Chondrocyte (in vitro differentiated cells): ENCODE measurements at regions not wholly inside any gene's neighbourhood (a gene's known extent, or its start where the extent isn't known, plus 50 kb on each side); places are given as distances from the start of the nearest gene placed in this dataset.

Source experiments
- DNase-seq: peaks from one replicate; pipeline ENCODE4 v3.0.0; 2021; ENCODE audit warnings: mixed read lengths, low spot score
- H3K27ac Mint-ChIP-seq: one replicate; pipeline ENCODE4 v1.8.0; 2021; ENCODE audit warnings: mild to moderate bottlenecking, moderate library complexity, mixed read lengths; ENCODE audit not compliant: unreplicated experiment
- H3K27me3 Mint-ChIP-seq: 2 replicates; pipeline ENCODE4 v1.8.0; 2021; ENCODE audit warnings: low read depth, mixed read lengths
- H3K36me3 Mint-ChIP-seq: 2 replicates; pipeline ENCODE4 v1.8.0; 2021; ENCODE audit warnings: low read depth, mixed read lengths
- H3K4me1 Mint-ChIP-seq: 2 replicates; pipeline ENCODE4 v1.8.0; 2021; ENCODE audit warnings: low read depth, mild to moderate bottlenecking, mixed read lengths
- H3K4me3 Mint-ChIP-seq: one replicate; pipeline ENCODE4 v1.8.0; 2021; ENCODE audit warnings: mild to moderate bottlenecking, moderate library complexity, mixed read lengths; ENCODE audit not compliant: unreplicated experiment
- H3K9me3 Mint-ChIP-seq: 2 replicates; pipeline ENCODE4 v1.8.0; 2021; ENCODE audit warnings: low read depth, mixed read lengths
- TF ChIP-seq, protein P1 (sequence below): fragments of 200-600 bp; sonication (generic); IDR thresholded peaks from 2 replicates; pipeline ENCODE4 v1.5.0; 2021; ENCODE audit warnings: antibody characterized with exemption, mild to moderate bottlenecking, moderate library complexity

- Mint-ChIP-seq H3K27ac (no peak overlapping the region), H3K36me3 (no peaks in the 10 kb centered on the region), H3K4me1 (no peaks in the 10 kb centered on the region), H3K9me3 (no peaks in the 10 kb centered on the region), H3K4me3 (no peak overlapping the region), H3K27me3 (peaks cover 14% of the 10 kb centered on the region)
- DNase-seq: no peak
- TF ChIP-seq, protein P1, sequence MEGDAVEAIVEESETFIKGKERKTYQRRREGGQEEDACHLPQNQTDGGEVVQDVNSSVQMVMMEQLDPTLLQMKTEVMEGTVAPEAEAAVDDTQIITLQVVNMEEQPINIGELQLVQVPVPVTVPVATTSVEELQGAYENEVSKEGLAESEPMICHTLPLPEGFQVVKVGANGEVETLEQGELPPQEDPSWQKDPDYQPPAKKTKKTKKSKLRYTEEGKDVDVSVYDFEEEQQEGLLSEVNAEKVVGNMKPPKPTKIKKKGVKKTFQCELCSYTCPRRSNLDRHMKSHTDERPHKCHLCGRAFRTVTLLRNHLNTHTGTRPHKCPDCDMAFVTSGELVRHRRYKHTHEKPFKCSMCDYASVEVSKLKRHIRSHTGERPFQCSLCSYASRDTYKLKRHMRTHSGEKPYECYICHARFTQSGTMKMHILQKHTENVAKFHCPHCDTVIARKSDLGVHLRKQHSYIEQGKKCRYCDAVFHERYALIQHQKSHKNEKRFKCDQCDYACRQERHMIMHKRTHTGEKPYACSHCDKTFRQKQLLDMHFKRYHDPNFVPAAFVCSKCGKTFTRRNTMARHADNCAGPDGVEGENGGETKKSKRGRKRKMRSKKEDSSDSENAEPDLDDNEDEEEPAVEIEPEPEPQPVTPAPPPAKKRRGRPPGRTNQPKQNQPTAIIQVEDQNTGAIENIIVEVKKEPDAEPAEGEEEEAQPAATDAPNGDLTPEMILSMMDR: no peak
Measured at GRCh38 chr10:131758062-131758938, 142.5 kb upstream of the PPP2R2D start.

- Mint-ChIP-seq H3K9me3 (no peaks in the 10 kb centered on the region), H3K36me3 (no peaks in the 10 kb centered on the region), H3K4me1 (no peaks in the 10 kb centered on the region), H3K4me3 (no peak overlapping the region), H3K27me3 (peaks cover 16% of the 10 kb centered on the region), H3K27ac (no peak overlapping the region)
- no peak for DNase-seq
- TF ChIP-seq, protein P1: no peak
Measured at GRCh38 chr10:131758939-131759301, 141.9 kb upstream of the PPP2R2D start.

DNA sequence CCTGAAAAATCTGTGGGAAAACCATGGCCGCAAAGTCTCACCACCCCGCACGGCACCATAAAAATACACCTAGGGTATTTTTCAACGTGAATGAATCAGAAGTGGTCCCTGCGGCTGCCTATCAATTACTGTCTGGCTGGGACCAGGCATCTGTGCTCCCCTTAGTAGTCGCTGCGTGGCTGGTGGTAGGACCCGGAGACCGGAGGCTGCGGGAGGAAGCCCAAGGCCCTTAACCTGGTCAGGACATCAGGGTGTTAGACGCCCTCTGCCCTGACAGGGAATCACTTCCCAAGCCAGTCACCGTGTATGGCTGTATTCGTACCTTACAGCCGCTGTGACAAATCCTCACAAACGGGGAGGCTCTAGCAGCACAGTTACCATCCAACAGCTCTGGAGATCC, 141.5 kb upstream of the PPP2R2D start:
- no peak for DNase-seq
- Mint-ChIP-seq H3K27me3 (peaks cover 16% of the 10 kb centered on the region), H3K36me3 (no peaks in the 10 kb centered on the region), H3K27ac (no peak overlapping the region), H3K9me3 (no peaks in the 10 kb centered on the region), H3K4me3 (no peak overlapping the region), H3K4me1 (no peaks in the 10 kb centered on the region)
- TF ChIP-seq, protein P1: no peak

DNA sequence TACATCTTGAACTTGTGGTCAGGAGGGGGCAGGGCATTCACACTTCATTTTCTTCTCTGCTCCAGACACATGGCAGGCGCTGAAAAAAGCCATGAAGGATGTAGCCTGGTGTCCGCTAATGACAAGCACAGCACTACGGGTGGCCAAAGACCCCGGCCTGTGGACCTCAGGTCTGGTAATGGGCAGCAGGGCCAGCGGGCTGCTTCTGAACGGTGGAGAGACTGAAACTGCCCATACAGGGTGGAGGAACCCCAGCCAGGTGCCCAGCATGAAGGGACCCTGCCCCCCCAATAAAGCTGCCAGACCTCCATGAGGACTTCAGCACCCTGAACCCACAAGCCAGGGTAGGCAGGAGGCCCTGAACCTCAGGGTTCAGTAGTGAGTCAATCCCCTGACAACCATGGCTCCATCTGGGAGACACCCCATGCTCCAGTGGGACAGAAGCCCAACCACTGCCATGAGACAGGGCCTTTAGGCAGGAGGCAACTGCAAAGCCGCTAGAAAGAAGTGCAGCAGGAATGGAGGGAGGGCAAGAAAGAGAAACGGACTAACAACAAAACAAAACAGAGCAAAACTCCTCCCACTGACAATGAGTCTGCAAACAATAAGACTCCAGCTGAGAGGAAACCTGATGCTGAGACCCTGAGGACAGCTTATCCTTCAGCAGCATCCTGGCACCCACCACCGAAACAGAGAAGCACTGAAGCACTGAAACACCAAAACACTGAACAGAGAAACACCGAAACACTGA, 140.2 kb upstream of the PPP2R2D start:
- no peaks in the 10 kb centered on the region for H3K4me1 Mint-ChIP-seq
- H3K27ac Mint-ChIP-seq: no peak overlapping the region
- DNase-seq: no peak
- H3K36me3 Mint-ChIP-seq: no peaks in the 10 kb centered on the region
- TF ChIP-seq, protein P1: no peak
- H3K9me3 Mint-ChIP-seq: no peaks in the 10 kb centered on the region
- peaks cover 19% of the 10 kb centered on the region for H3K27me3 Mint-ChIP-seq
- no peak overlapping the region for H3K4me3 Mint-ChIP-seq

DNA sequence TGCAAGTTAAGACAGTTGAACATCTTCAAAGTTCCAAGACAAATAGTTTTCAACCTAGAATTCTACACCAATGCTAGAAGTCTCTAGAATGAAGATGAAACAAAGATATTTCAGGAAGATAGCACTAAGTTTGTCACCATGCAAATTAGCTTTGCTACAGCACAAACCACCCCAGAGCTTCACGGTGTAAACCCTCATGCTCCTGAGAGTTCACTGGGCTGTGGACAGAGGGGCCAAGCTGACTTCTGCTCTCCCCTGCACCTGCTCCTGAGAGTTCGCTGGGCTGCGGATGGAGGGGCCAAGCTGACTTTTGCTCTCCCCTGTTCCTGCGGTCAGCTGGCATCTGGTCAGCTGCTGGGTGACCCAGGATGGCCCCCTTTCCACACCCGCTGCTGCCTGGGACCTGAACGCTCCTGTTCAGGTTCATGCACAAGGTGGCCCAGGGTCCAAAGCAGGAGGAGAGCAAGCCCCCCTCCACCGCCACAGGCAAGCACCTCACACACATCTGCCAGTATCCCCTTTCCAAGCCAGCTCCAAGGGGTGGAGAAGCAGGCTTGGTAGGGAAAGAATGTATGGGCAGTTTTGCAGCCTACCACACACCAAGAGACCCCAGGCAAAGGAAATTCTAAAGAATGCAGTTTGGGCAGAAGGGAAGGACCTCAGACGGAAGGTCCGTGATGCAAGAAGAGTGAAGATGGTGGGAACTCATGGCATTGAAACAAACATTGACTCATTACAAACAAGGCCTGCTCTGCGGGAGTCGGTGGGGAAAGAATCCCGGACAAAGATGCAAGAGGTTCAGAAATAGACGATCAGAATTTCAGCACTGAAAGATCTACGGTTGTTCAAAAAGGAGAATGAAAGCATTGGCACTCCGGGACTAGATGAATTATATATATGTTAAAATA, 137.8 kb upstream of the PPP2R2D start:
- DNase-seq: no peak
- no peak overlapping the region for H3K4me3 Mint-ChIP-seq
- H3K9me3 Mint-ChIP-seq: peaks cover 2% of the 10 kb centered on the region
- no peaks in the 10 kb centered on the region for H3K4me1 Mint-ChIP-seq
- no peak overlapping the region for H3K27ac Mint-ChIP-seq
- H3K36me3 Mint-ChIP-seq: no peaks in the 10 kb centered on the region
- peaks cover 17% of the 10 kb centered on the region for H3K27me3 Mint-ChIP-seq
- TF ChIP-seq, protein P1: no peak
